ENCODE measurements at regions not wholly inside any gene's neighbourhood (a gene's known extent, or its start where the extent isn't known, plus 50 kb on each side); places are given as distances from the start of the nearest gene placed in this dataset.

DNA sequence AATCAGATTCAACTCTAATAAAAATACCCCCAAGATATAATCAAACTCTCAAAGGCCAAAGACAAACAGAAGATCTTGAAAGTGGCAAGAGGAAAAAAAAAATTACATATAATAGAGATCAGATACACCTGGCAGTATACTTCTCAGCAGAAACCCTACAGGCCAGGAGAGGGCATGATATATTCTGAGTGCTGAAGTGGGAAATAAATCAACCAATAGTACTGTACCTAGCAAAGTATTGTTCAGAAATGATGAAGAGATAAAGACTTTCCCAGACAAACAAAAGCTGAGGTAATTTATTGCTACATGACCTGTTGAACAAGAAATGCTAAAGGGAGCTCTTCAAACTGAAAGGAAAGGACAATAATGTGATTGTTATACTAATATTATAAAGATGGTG lies 291.9 kb downstream of the SH2D4B start:
- TF ChIP-seq ZFP30 (CRISPR knock-in tag; IDR thresholded peaks at IDR 0.05) (no peak), PPARA (CRISPR knock-in tag; IDR thresholded peaks at IDR 0.05; ENCODE audit: borderline replicate concordance) (no peak), PATZ1 (CRISPR knock-in tag; IDR thresholded peaks at IDR 0.05; ENCODE audit: borderline replicate concordance) (no peak), ZNF565 (CRISPR knock-in tag; conservative IDR thresholded peaks at IDR 0.05; ENCODE audit: low read depth) (no peak), OSR1 (CRISPR knock-in tag; IDR thresholded peaks at IDR 0.05) (no peak), GLIS3 (CRISPR knock-in tag; IDR thresholded peaks at IDR 0.05) (no peak), ARNTL (CRISPR knock-in tag; IDR thresholded peaks at IDR 0.05; ENCODE audit: borderline replicate concordance, low read depth) (no peak), POU6F1 (CRISPR knock-in tag; IDR thresholded peaks at IDR 0.05; ENCODE audit: borderline replicate concordance, low read depth) (no peak)
- TF ChIP-seq, protein P1, sequence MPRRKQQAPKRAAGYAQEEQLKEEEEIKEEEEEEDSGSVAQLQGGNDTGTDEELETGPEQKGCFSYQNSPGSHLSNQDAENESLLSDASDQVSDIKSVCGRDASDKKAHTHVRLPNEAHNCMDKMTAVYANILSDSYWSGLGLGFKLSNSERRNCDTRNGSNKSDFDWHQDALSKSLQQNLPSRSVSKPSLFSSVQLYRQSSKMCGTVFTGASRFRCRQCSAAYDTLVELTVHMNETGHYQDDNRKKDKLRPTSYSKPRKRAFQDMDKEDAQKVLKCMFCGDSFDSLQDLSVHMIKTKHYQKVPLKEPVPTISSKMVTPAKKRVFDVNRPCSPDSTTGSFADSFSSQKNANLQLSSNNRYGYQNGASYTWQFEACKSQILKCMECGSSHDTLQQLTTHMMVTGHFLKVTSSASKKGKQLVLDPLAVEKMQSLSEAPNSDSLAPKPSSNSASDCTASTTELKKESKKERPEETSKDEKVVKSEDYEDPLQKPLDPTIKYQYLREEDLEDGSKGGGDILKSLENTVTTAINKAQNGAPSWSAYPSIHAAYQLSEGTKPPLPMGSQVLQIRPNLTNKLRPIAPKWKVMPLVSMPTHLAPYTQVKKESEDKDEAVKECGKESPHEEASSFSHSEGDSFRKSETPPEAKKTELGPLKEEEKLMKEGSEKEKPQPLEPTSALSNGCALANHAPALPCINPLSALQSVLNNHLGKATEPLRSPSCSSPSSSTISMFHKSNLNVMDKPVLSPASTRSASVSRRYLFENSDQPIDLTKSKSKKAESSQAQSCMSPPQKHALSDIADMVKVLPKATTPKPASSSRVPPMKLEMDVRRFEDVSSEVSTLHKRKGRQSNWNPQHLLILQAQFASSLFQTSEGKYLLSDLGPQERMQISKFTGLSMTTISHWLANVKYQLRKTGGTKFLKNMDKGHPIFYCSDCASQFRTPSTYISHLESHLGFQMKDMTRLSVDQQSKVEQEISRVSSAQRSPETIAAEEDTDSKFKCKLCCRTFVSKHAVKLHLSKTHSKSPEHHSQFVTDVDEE (CRISPR knock-in tag; IDR thresholded peaks at IDR 0.05) = no peak
